ENCODE measurements at regions not wholly inside any gene's neighbourhood (a gene's known extent, or its start where the extent isn't known, plus 50 kb on each side); places are given as distances from the start of the nearest gene placed in this dataset.

- TF ChIP-seq CTCF (IDR thresholded peaks at IDR 0.05) (no peak), POLR2A (IDR thresholded peaks at IDR 0.05) (no peak)
These were observed 113.4 kb upstream of the KCNJ16 start for GRCh38 chr17:69961501-69962145.

All from esophagus squamous epithelium (tissue), 4 donors.